Activated CD4-positive, CD25-positive, alpha-beta regulatory T cell treated with anti-CD3 and anti-CD28 coated beads, Interleukin-2, amount 50 U/mL, for 72 hours (primary cell): ENCODE measurements at regions not wholly inside any gene's neighbourhood (a gene's known extent, or its start where the extent isn't known, plus 50 kb on each side); places are given as distances from the start of the nearest gene placed in this dataset.
"Not testable (repeated sequence)": the region's sequence is repeated elsewhere in the genome, so short reads cannot be mapped to it uniquely, and the experiment has no call there.

Experiments
- DNase-seq: peaks from one replicate; pipeline ENCODE4 v3.0.0; 2021

GRCh38 chr12:60801166-60801565, 1205.3 kb downstream of the SLC16A7 start:
- DNase-seq: not testable (repeated sequence)

- no peak for DNase-seq
These were observed 1207.3 kb downstream of the SLC16A7 start for GRCh38 chr12:60803147-60803546.

- DNase-seq: no peak
These were observed 1209.5 kb downstream of the SLC16A7 start for GRCh38 chr12:60805364-60805763.

GRCh38 chr12:60819794-60820193, 1224.0 kb downstream of the SLC16A7 start:
- DNase-seq: no peak

- no peak for DNase-seq
These were observed 1226.8 kb downstream of the SLC16A7 start for GRCh38 chr12:60822580-60822979.

- no peak for DNase-seq
These were observed 1234.6 kb downstream of the SLC16A7 start for GRCh38 chr12:60830381-60830780.

- no peak for DNase-seq
These were observed 1236.5 kb downstream of the SLC16A7 start for GRCh38 chr12:60832290-60832689.

GRCh38 chr12:60834372-60834771, 1238.5 kb downstream of the SLC16A7 start:
- no peak for DNase-seq

- no peak for DNase-seq
These were observed 1239.0 kb downstream of the SLC16A7 start for GRCh38 chr12:60834806-60835205.

- DNase-seq: no peak
These were observed 1240.8 kb downstream of the SLC16A7 start for GRCh38 chr12:60836651-60837050.

GRCh38 chr12:60842181-60842580, 1246.4 kb downstream of the SLC16A7 start:
- DNase-seq: no peak

GRCh38 chr12:60844101-60844500, 1248.3 kb downstream of the SLC16A7 start:
- DNase-seq: no peak

GRCh38 chr12:60844875-60845274, 1249.0 kb downstream of the SLC16A7 start:
- no peak for DNase-seq

GRCh38 chr12:60845696-60846095, 1249.9 kb downstream of the SLC16A7 start:
- no peak for DNase-seq

GRCh38 chr12:60847281-60847680, 1251.5 kb downstream of the SLC16A7 start:
- no peak for DNase-seq

- no peak for DNase-seq
These were observed 1253.9 kb downstream of the SLC16A7 start for GRCh38 chr12:60849723-60850122.

GRCh38 chr12:60853407-60853806, 1257.6 kb downstream of the SLC16A7 start:
- DNase-seq: no peak

- DNase-seq: no peak
These were observed 1267.6 kb downstream of the SLC16A7 start for GRCh38 chr12:60863421-60863820.

GRCh38 chr12:60872219-60872618, 1276.4 kb downstream of the SLC16A7 start:
- DNase-seq: no peak

GRCh38 chr12:60872850-60873713, 1277.3 kb downstream of the SLC16A7 start:
- no peak for DNase-seq

- DNase-seq: no peak
These were observed 1278.3 kb downstream of the SLC16A7 start for GRCh38 chr12:60874091-60874490.

- DNase-seq: no peak
These were observed 1325.1 kb downstream of the SLC16A7 start for GRCh38 chr12:60920841-60921495.

GRCh38 chr12:60921541-60921940, 1325.7 kb downstream of the SLC16A7 start:
- DNase-seq: no peak

- no peak for DNase-seq
These were observed 1330.4 kb downstream of the SLC16A7 start for GRCh38 chr12:60926256-60926655.
